Prostate gland (tissue), 2 donors: ENCODE measurements at regions not wholly inside any gene's neighbourhood (a gene's known extent, or its start where the extent isn't known, plus 50 kb on each side); places are given as distances from the start of the nearest gene placed in this dataset.

Experiments
- CTCF ChIP-seq, 4 experiments: fragments of 200-600 bp in 2 of 4; fragments of 450-650 bp in 2 of 4; sonication (generic) in 2 of 4; IDR thresholded peaks; 1 replicate in 3 of 4; 2 replicates in 1 of 4; pipeline ENCODE4 v1.5.1; 2016 to 2019; ENCODE audit warnings: antibody characterized with exemption in 4 of 4, mild to moderate bottlenecking in 2 of 4, moderate library complexity in 2 of 4
- POLR2A ChIP-seq: fragments of 450-650 bp; IDR thresholded peaks from one replicate; pipeline ENCODE4 v1.6.1; 2016; ENCODE audit warnings: antibody characterized with exemption, mild to moderate bottlenecking

GRCh38 chr2:5766056-5766455 is 73.9 kb downstream of the SOX11 start:
- TF ChIP-seq POLR2A (no peak), CTCF (IDR thresholded peaks at IDR 0.05) (no peak)
